GM18505 (cell line): ENCODE measurements at regions not wholly inside any gene's neighbourhood (a gene's known extent, or its start where the extent isn't known, plus 50 kb on each side); places are given as distances from the start of the nearest gene placed in this dataset.

ENCODE experiments used
- ATAC-seq: cut with Tn5 transposase; IDR thresholded peaks from one replicate; pipeline ENCODE4 v1.9.1; 2021; ENCODE audit not compliant: unreplicated experiment
- POLR2A ChIP-seq: IDR thresholded peaks from 4 replicates; pipeline ENCODE4 v1.6.1; 2011; ENCODE audit warnings: borderline replicate concordance; ENCODE audit not compliant: insufficient read depth, insufficient read length; ENCODE audit errors: extremely low read depth

GRCh38 chr13:73355134-73355533, 296.3 kb downstream of the KLF5 start:
- ATAC-seq, result no peak
- no peak for TF ChIP-seq POLR2A

- TF ChIP-seq POLR2A, result no peak
- no peak for ATAC-seq
Observed at GRCh38 chr13:73351730-73352129, 292.9 kb downstream of the KLF5 start.

- TF ChIP-seq POLR2A, result no peak
- ATAC-seq, result no peak
Observed at GRCh38 chr13:73341748-73342147, 282.9 kb downstream of the KLF5 start.

- no peak for ATAC-seq
- no peak for TF ChIP-seq POLR2A
Observed at GRCh38 chr13:73340069-73340468, 281.3 kb downstream of the KLF5 start.

DNA sequence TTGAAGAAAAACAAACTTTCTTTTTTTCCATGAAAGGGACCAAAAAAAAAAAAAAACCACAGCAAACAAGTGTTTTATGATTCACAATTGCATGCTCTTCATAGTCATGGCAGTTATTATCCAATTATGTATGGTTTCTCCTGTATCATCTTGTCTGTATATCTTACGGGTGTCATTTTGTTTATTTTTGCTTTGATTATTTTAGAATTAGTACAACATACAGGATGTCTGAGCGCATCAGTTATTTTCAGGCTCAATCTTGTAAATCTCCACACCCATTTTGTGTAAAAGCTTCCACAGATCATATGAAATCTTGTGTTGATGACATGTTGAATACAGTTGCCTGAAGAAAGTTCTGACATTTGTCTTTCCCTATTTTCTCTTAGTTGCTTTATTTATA, 280.3 kb downstream of the KLF5 start:
- ATAC-seq, result no peak
- TF ChIP-seq POLR2A, result no peak

GRCh38 chr13:73338389-73338788, 279.6 kb downstream of the KLF5 start:
- no peak for ATAC-seq
- TF ChIP-seq POLR2A, result no peak

DNA sequence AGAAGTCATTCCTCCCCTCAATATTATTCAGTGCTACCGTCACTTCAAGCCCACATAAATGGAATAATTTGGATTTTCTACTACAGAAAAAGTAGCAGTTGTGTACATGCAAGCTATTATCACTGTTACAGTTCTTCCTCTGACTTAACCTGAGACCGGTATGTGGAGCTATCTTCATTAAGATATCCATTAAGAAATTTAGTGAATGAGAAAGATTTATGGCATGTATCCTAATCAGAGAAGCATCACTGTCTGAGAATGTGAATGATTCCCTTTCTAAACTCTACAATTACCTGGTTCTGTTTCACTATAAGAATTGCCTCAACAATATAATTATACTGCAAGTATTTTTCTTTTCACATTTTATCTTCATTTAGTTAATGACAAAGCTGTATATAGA, 278.7 kb downstream of the KLF5 start:
- no peak for ATAC-seq
- TF ChIP-seq POLR2A, result no peak

GRCh38 chr13:73336773-73337172, 278.0 kb downstream of the KLF5 start:
- ATAC-seq, result no peak

GRCh38 chr13:73335944-73336343, 277.1 kb downstream of the KLF5 start:
- no peak for TF ChIP-seq POLR2A
- ATAC-seq, result no peak

More at GRCh38 chr13:73336773-73337172, 278.0 kb downstream of the KLF5 start:
- no peak for TF ChIP-seq POLR2A

- peak; percentile 93 for ATAC-seq
- no peak for TF ChIP-seq POLR2A
Observed at GRCh38 chr13:73335210-73335609, 276.4 kb downstream of the KLF5 start.

DNA sequence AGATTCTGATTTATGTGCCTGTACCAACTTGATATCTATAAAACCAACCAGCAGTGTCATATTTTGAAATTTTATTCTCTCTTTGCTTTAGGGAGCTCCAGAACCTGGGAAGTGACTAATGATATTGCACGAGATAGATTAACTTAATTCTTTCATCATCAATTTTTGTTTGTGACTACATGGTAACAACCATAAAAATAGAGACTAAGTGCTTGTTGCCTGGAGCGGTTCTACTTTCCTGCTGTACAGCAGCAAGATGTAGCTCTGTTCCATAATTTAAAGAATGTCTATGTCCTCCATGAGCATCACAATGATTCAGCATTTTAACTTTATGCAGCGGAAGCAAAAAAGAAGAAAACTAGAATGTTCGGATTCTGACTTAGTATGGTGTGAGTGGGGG, 275.6 kb downstream of the KLF5 start:
- TF ChIP-seq POLR2A, result no peak
- ATAC-seq, result no peak

DNA sequence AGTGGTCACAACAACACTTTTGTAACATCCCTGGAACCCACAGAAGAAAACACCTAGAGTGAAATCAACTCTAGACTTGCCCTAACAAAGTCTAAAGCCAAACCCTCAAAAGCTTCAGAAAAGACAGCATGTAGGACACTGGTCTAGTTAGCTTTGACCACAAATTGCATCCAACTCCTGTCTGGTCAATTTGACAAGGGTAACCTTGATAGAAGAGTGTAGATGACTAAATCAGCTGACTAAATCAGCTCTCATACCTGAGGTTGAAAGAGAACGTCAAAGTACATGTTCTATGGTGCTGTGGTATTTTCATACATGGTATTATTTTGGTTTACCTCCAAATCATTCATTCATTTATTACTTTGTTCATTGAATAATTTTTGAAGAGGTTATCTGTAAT, 272.8 kb downstream of the KLF5 start:
- no peak for ATAC-seq
- no peak for TF ChIP-seq POLR2A

GRCh38 chr13:73329355-73329754, 270.6 kb downstream of the KLF5 start:
- no peak for TF ChIP-seq POLR2A
- no peak for ATAC-seq

DNA sequence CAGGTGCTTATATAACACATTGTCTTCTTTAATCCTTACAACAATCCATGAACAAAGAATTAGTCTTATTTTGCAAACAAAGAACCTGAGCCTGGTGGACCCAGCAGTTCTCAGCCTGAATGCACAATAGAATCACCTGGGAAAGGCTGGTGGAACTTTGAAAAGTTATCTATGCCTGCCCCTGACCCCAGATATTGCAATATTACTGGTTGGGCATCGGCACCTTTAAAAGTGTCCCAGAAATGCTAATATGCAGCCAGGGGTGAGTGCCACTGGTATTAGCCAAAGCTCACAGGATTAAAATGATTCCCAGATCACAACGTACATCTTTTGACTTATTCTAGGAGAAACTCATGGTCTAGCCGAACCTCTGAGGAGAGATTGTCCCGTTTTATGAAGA, 268.8 kb downstream of the KLF5 start:
- no peak for TF ChIP-seq POLR2A
- ATAC-seq, result no peak
